HepG2 (cell line): ENCODE measurements at regions not wholly inside any gene's neighbourhood (a gene's known extent, or its start where the extent isn't known, plus 50 kb on each side); places are given as distances from the start of the nearest gene placed in this dataset.

Source experiments
- ATAC-seq: fragments of 200-7000 bp; cut with Tn5 transposase; 3 replicates; pipeline ENCODE4 v1.9.1; 2020; ENCODE audit warnings: mild to moderate bottlenecking, moderate library complexity
- BruUV-seq: library from RNA; stranded (reverse); fragments of 400-500 nt; replicated peaks from 2 replicates; lab custom pipeline; 2021; lab: Mats Ljungman, UMichigan
- CTCF ChIA-PET: fragments of 300-600 bp; formaldehyde crosslinking; extraction: SDS; loops from one replicate; lab custom pipeline; 2021; ENCODE audit warnings: low total read pairs, inconsistent platforms, low intra/inter-chr PET ratio; lab: Yijun Ruan, JAX
- POLR2A ChIA-PET: fragments of 350-600 bp; sonication (Branson Sonifier 250); formaldehyde crosslinking; loops from one replicate; lab custom pipeline; 2020; ENCODE audit warnings: antibody characterized with exemption, inconsistent platforms; lab: Yijun Ruan, JAX
- DNase-seq: peaks from one replicate; pipeline ENCODE4 v3.0.0-alpha.2; 2015; ENCODE audit warnings: low spot score
- FAIRE-seq: peaks from 3 replicates; lab custom pipeline; 2011; peaks lifted over from hg19 to GRCh38; lab: Jason Lieb, UNC
- H2AFZ ChIP-seq: one replicate; pipeline ENCODE4 v1.6.1; 2011; ENCODE audit warnings: low read length, inconsistent platforms
- H3K27ac ChIP-seq: fragments of 300-600 bp; 3 replicates; pipeline ENCODE4 v1.8.0; 2011; ENCODE audit warnings: mixed run types, mild to moderate bottlenecking, mixed read lengths, low read length, inconsistent platforms; ENCODE audit not compliant: insufficient read depth; ENCODE audit errors: extremely low read length
- H3K27me3 ChIP-seq, 2 experiments: fragments of 200-600 bp in 1 of 2; 2 replicates in 1 of 2; 3 replicates in 1 of 2; pipeline versions ENCODE4 v1.6.0 to v1.8.0; 2011; ENCODE audit warnings: low read length in 2 of 2, mild to moderate bottlenecking in 2 of 2, moderate library complexity in 2 of 2, inconsistent platforms in 1 of 2; ENCODE audit not compliant: insufficient read depth in 2 of 2, control insufficient read depth in 1 of 2
- H3K36me3 ChIP-seq, 2 experiments: fragments of 200-600 bp in 1 of 2; replicated peaks in 1 of 2; 2 replicates in 1 of 2; 3 replicates in 1 of 2; pipeline versions ENCODE4 v1.5.1 to v1.8.0; 2011; ENCODE audit warnings: low read length in 2 of 2, inconsistent platforms in 1 of 2; ENCODE audit not compliant: insufficient read depth in 2 of 2, control insufficient read depth in 1 of 2
- H3K4me1 ChIP-seq: 2 replicates; pipeline ENCODE4 v1.5.1; 2012; ENCODE audit warnings: low read length, inconsistent platforms; ENCODE audit not compliant: insufficient read depth
- H3K4me2 ChIP-seq: 2 replicates; pipeline ENCODE4 v1.6.0; 2011; ENCODE audit warnings: low read depth, low read length, inconsistent platforms
- H3K4me3 ChIP-seq, 3 experiments: fragments of 200-600 bp in 1 of 3; sonication (generic), shearing (Covaris generic) in 1 of 3; replicated peaks in 1 of 3; 2 replicates each; pipeline ENCODE4 v1.5.1; 2011 to 2016; ENCODE audit warnings: low read length in 3 of 3, inconsistent platforms in 2 of 3, low read depth in 2 of 3, mild to moderate bottlenecking in 2 of 3, control low read depth in 1 of 3, mixed read lengths in 1 of 3; ENCODE audit not compliant: insufficient read depth in 1 of 3
- H3K79me2 ChIP-seq: one replicate; pipeline ENCODE4 v1.6.1; 2011; ENCODE audit warnings: low read length, inconsistent platforms; ENCODE audit not compliant: insufficient read depth
- H3K9ac ChIP-seq: 2 replicates; pipeline ENCODE4 v1.6.0; 2011; ENCODE audit warnings: mild to moderate bottlenecking, low read depth, low read length, inconsistent platforms; ENCODE audit not compliant: insufficient read depth
- H3K9me3 ChIP-seq: 2 replicates; pipeline ENCODE4 v1.5.1; 2012; ENCODE audit warnings: mild to moderate bottlenecking, low read length
- H4K20me1 ChIP-seq: 2 replicates; pipeline ENCODE4 v1.6.0; 2011; ENCODE audit warnings: inconsistent platforms, mild to moderate bottlenecking, low read length, moderate library complexity; ENCODE audit not compliant: insufficient read depth
- CCAR2 ChIP-seq: fragments of 200-400 bp; formaldehyde crosslinking; optimal IDR thresholded peaks from 2 replicates; pipeline ENCODE3; 2018; ENCODE audit warnings: low read depth, mild to moderate bottlenecking, low read length, moderate library complexity
- NFE2 ChIP-seq: sonication (generic); formaldehyde crosslinking; IDR thresholded peaks from 2 replicates; pipeline ENCODE4 v1.4.0; 2020; ENCODE audit warnings: missing genetic modification reagents
- RAD21 ChIP-seq: fragments of 450-650 bp; formaldehyde crosslinking; IDR thresholded peaks from 2 replicates; pipeline ENCODE4 v1.5.0; 2020; ENCODE audit warnings: mild to moderate bottlenecking
- RBM39 ChIP-seq: fragments of 200-400 bp; formaldehyde crosslinking; IDR thresholded peaks from one replicate; pipeline ENCODE4 v1.6.1; 2018; ENCODE audit warnings: antibody characterized with exemption, mild to moderate bottlenecking, low read depth, low read length; ENCODE audit not compliant: poor library complexity, severe bottlenecking
- SP2 ChIP-seq: sonication (generic); formaldehyde crosslinking; IDR thresholded peaks from 2 replicates; pipeline ENCODE4 v1.5.1; 2020; ENCODE audit warnings: mild to moderate bottlenecking, missing genetic modification reagents
- TARDBP ChIP-seq: sonication (generic); formaldehyde crosslinking; IDR thresholded peaks from 2 replicates; pipeline ENCODE4 v1.8.0; 2022; ENCODE audit warnings: mild to moderate bottlenecking, missing genetic modification reagents
- THAP9 ChIP-seq: sonication (generic); formaldehyde crosslinking; IDR thresholded peaks from 2 replicates; pipeline ENCODE4; 2020; ENCODE audit warnings: missing genetic modification reagents, mild to moderate bottlenecking, borderline replicate concordance
- ZFP41 ChIP-seq: sonication (generic); formaldehyde crosslinking; IDR thresholded peaks from 2 replicates; pipeline ENCODE4 v1.4.0; 2020; ENCODE audit warnings: mild to moderate bottlenecking, missing genetic modification reagents, borderline replicate concordance
- ZNF30 ChIP-seq: sonication (generic); formaldehyde crosslinking; IDR thresholded peaks from 2 replicates; pipeline ENCODE4 v1.5.0; 2020; ENCODE audit warnings: mild to moderate bottlenecking, missing genetic modification reagents
- ZNF329 ChIP-seq: sonication (generic); formaldehyde crosslinking; IDR thresholded peaks from 2 replicates; pipeline ENCODE4 v1.9.0; 2021; ENCODE audit warnings: low read depth, mild to moderate bottlenecking, missing genetic modification reagents
- ZNF414 ChIP-seq: sonication (generic); formaldehyde crosslinking; IDR thresholded peaks from 2 replicates; pipeline ENCODE4 v1.5.0; 2020; ENCODE audit warnings: missing genetic modification reagents
- ZNF619 ChIP-seq: sonication (generic); formaldehyde crosslinking; IDR thresholded peaks from 2 replicates; pipeline ENCODE4 v1.4.0; 2020; ENCODE audit warnings: mild to moderate bottlenecking, missing genetic modification reagents
- WGBS: methylation state at CpG from one replicate; pipeline ENCODE4 v1.1.6; 2017; ENCODE audit warnings: low lambda C conversion rate; 5-methylcytosine and 5-hydroxymethylcytosine counted together
- in situ Hi-C: cut with HindIII; loops from 2 replicates; pipeline ENCODE4 v1.10.0; 2017; ENCODE audit warnings: low pct_unique_long_range_greater_than_20kb; ENCODE audit not compliant: extremely low pct_ligation_motif_present
- intact Hi-C: fragments of 100-400 bp; cut with micrococcal nuclease; formaldehyde crosslinking; loops from one replicate; pipeline ENCODE4 v1.10.0; 2022; ENCODE audit not compliant: unreplicated experiment
- TF ChIP-seq, protein P1 (sequence below): sonication (generic); formaldehyde crosslinking; IDR thresholded peaks from 2 replicates; pipeline ENCODE4 v1.4.0; 2020; ENCODE audit warnings: missing genetic modification reagents

- TF ChIP-seq, protein P1, sequence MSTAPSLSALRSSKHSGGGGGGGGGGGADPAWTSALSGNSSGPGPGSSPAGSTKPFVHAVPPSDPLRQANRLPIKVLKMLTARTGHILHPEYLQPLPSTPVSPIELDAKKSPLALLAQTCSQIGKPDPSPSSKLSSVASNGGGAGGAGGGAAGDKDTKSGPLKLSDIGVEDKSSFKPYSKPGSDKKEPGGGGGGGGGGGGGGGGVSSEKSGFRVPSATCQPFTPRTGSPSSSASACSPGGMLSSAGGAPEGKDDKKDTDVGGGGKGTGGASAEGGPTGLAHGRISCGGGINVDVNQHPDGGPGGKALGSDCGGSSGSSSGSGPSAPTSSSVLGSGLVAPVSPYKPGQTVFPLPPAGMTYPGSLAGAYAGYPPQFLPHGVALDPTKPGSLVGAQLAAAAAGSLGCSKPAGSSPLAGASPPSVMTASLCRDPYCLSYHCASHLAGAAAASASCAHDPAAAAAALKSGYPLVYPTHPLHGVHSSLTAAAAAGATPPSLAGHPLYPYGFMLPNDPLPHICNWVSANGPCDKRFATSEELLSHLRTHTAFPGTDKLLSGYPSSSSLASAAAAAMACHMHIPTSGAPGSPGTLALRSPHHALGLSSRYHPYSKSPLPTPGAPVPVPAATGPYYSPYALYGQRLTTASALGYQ = peak; percentile 67; the same call in 1 of the 2 replicates
- TF ChIP-seq ZNF329 (CRISPR knock-in tag) (no peak), ZNF414 (CRISPR knock-in tag) (0 out of 2 replicates have a peak, but pooled peaks have one; percentile 41), TARDBP (peak; percentile 37; the same call in 1 of the 2 replicates)
Measured at GRCh38 chr4:157810137-157810774, 362.6 kb downstream of the GASK1B start (continued).

GRCh38 chr4:157808796-157809383 is 363.9 kb downstream of the GASK1B start:
- ATAC-seq (no peak), FAIRE-seq (no peak)
- H3K27me3 ChIP-seq = no peaks in the 10 kb centered on the region
- H3K27ac ChIP-seq = peak overlapping the region; percentile 90
- no peak overlapping the region for H3K9ac ChIP-seq
- no peak overlapping the region for H3K4me2 ChIP-seq
- no peaks in the 10 kb centered on the region for H3K9me3 ChIP-seq
- BruUV-seq = no TSS peak
- POLR2A ChIA-PET = no interaction called here
- CTCF ChIA-PET = no interaction called here
- H3K36me3 ChIP-seq = no peaks in the 10 kb centered on the region
- in situ Hi-C loops = no loop called here
- whole genome bisulfite sequencing = 84% methylated on average over 6 of the region's 6 CpGs
- H3K4me1 ChIP-seq = peaks cover 51% of the 10 kb centered on the region
- TF ChIP-seq THAP9 = no peak
- TF ChIP-seq NFE2 (CRISPR knock-in tag) = no peak
- TF ChIP-seq SP2 (CRISPR knock-in tag) = no peak
- TF ChIP-seq ZNF619 (CRISPR knock-in tag) = no peak
- TF ChIP-seq ZFP41 (CRISPR knock-in tag) = no peak
- no peak for TF ChIP-seq RAD21 (CRISPR knock-in tag)
- no peak for TF ChIP-seq RBM39
- no peak for TF ChIP-seq CCAR2
- TF ChIP-seq ZNF30 (CRISPR knock-in tag) = no peak
- TF ChIP-seq, all 625 proteins: peak for 0
- intact Hi-C loops = no loop called here
- H3K4me3 ChIP-seq = no peak overlapping the region
- H3K79me2 ChIP-seq = no peaks in the 10 kb centered on the region
- no peak overlapping the region for H2AFZ ChIP-seq
- H4K20me1 ChIP-seq = no peaks in the 10 kb centered on the region
- no peak for DNase-seq
